ENCODE measurements at regions not wholly inside any gene's neighbourhood (a gene's known extent, or its start where the extent isn't known, plus 50 kb on each side); places are given as distances from the start of the nearest gene placed in this dataset.

DNA sequence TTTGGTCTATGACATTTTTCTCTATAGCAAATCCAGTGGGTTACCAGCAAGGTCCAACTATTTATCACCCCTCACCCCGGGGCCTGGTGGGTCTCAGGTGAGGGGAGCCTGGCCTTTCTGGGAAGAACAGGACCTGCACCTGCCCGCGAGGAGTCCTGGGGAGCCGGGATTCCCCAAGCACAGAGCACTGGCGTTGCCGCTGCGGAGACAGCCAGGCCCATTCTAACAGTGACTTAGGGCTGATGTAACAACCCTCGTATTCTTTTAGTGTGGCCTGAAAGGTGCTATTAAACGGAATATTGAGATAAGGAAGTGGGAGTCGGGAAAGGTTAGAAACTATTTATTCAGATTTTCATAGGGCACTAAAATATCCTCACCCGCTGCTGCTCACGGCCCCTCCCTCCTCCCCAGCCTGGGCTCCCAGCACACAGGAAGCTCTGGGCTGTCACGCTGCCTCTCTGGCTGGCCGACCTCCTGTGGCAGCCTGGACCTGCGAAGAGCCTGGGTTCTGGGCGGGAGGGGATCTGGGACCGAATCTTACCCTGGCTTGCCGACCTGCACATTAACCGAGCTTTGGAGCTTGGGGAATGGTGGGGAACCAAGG lies 141.2 kb downstream of the MIAT start:
- TF ChIP-seq, protein P1, sequence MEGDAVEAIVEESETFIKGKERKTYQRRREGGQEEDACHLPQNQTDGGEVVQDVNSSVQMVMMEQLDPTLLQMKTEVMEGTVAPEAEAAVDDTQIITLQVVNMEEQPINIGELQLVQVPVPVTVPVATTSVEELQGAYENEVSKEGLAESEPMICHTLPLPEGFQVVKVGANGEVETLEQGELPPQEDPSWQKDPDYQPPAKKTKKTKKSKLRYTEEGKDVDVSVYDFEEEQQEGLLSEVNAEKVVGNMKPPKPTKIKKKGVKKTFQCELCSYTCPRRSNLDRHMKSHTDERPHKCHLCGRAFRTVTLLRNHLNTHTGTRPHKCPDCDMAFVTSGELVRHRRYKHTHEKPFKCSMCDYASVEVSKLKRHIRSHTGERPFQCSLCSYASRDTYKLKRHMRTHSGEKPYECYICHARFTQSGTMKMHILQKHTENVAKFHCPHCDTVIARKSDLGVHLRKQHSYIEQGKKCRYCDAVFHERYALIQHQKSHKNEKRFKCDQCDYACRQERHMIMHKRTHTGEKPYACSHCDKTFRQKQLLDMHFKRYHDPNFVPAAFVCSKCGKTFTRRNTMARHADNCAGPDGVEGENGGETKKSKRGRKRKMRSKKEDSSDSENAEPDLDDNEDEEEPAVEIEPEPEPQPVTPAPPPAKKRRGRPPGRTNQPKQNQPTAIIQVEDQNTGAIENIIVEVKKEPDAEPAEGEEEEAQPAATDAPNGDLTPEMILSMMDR (IDR thresholded peaks at IDR 0.05): no peak
- TF ChIP-seq POLR2A (IDR thresholded peaks at IDR 0.05): no peak

Measured in vagina (tissue), 2 donors.